SK-N-SH (cell line): ENCODE measurements at regions not wholly inside any gene's neighbourhood (a gene's known extent, or its start where the extent isn't known, plus 50 kb on each side); places are given as distances from the start of the nearest gene placed in this dataset.

ENCODE experiments used
- CTCF ChIA-PET: fragments of 300-600, 350-600 bp; formaldehyde crosslinking; extraction: SDS; loops from one replicate; lab custom pipeline; 2021; lab: Yijun Ruan, JAX
- POLR2A ChIA-PET: fragments of 350-600 bp; sonication (Branson Sonifier 250); formaldehyde crosslinking; extraction: SDS; loops from one replicate; lab custom pipeline; 2020; ENCODE audit warnings: antibody characterized with exemption, inconsistent platforms; lab: Yijun Ruan, JAX
- DNase-seq: peaks from one replicate; pipeline ENCODE4 v3.0.0; 2012
- H2AFZ ChIP-seq: fragments of 200-600 bp; sonication (generic); 2 replicates; pipeline ENCODE4 v1.8.1; 2016; ENCODE audit warnings: antibody characterized with exemption, mild to moderate bottlenecking, low read depth
- H3F3A ChIP-seq: fragments of 200-600 bp; sonication (generic); replicated peaks from 2 replicates; pipeline ENCODE3; 2016; ENCODE audit warnings: antibody characterized with exemption, mild to moderate bottlenecking; ENCODE audit not compliant: insufficient read depth
- H3K27ac ChIP-seq, 2 experiments: fragments of 200-500 bp in 1 of 2; fragments of 200-600 bp in 1 of 2; sonication (Bioruptor generic) in 1 of 2; sonication (generic), shearing (Covaris generic) in 1 of 2; 2 replicates each; pipeline versions ENCODE4 v1.5.1 to v1.6.1; 2014 to 2016; ENCODE audit warnings: low read depth in 2 of 2, inconsistent platforms in 1 of 2, low read length in 1 of 2, mild to moderate bottlenecking in 1 of 2, mixed read lengths in 1 of 2
- H3K27me3 ChIP-seq: fragments of 200-600 bp; sonication (generic), shearing (Covaris generic); 2 replicates; pipeline ENCODE4 v1.6.1; 2016; ENCODE audit warnings: mixed run types; ENCODE audit not compliant: insufficient read depth
- H3K36me3 ChIP-seq, 2 experiments: fragments of 200-500 bp in 1 of 2; fragments of 200-600 bp in 1 of 2; sonication (Bioruptor generic) in 1 of 2; sonication (generic) in 1 of 2; replicated peaks in 1 of 2; 2 replicates each; pipeline versions ENCODE3 to v1.5.1; 2014 to 2016; ENCODE audit warnings: low read length in 1 of 2, mild to moderate bottlenecking in 1 of 2; ENCODE audit not compliant: insufficient read depth in 2 of 2, control insufficient read depth in 1 of 2
- H3K4me1 ChIP-seq, 2 experiments: fragments of 200-500 bp in 1 of 2; fragments of 200-600 bp in 1 of 2; sonication (Bioruptor generic) in 1 of 2; sonication (generic), shearing (Covaris generic) in 1 of 2; 2 replicates each; pipeline versions ENCODE4 v1.5.1 to v1.6.1; 2014 to 2016; ENCODE audit warnings: low read depth in 1 of 2, low read length in 1 of 2, mixed run types in 1 of 2; ENCODE audit not compliant: insufficient read depth in 2 of 2, control insufficient read depth in 1 of 2
- H3K4me2 ChIP-seq: fragments of 200-600 bp; sonication (generic), shearing (Covaris generic); 2 replicates; pipeline ENCODE4 v1.6.1; 2017; ENCODE audit warnings: mixed run types
- H3K4me3 ChIP-seq, 2 experiments: fragments of 200-500 bp in 1 of 2; fragments of 200-600 bp in 1 of 2; sonication (Bioruptor generic) in 1 of 2; sonication (generic), shearing (Covaris generic) in 1 of 2; 2 replicates each; pipeline versions ENCODE4 v1.5.1 to v1.8.1; 2014 to 2016; ENCODE audit warnings: low read depth in 2 of 2, inconsistent platforms in 1 of 2, low read length in 1 of 2, mild to moderate bottlenecking in 1 of 2, mixed read lengths in 1 of 2, moderate library complexity in 1 of 2
- H3K79me2 ChIP-seq: fragments of 200-600 bp; sonication (generic); 2 replicates; pipeline ENCODE4 v1.8.1; 2017; ENCODE audit warnings: mild to moderate bottlenecking; ENCODE audit not compliant: insufficient read depth
- H3K9ac ChIP-seq: fragments of 200-600 bp; sonication (generic); 2 replicates; pipeline ENCODE4 v1.6.1; 2017; ENCODE audit warnings: mixed run types
- H3K9me2 ChIP-seq: fragments of 200-600 bp; sonication (generic); 2 replicates; pipeline ENCODE4 v1.6.1; 2017; ENCODE audit warnings: mixed run types
- H3K9me3 ChIP-seq: fragments of 200-600 bp; sonication (generic); 2 replicates; pipeline ENCODE4 v1.6.1; 2017; ENCODE audit warnings: mixed run types, mild to moderate bottlenecking, moderate library complexity
- H4K20me1 ChIP-seq: fragments of 200-600 bp; sonication (generic); 2 replicates; pipeline ENCODE4 v1.6.1; 2017; ENCODE audit warnings: mild to moderate bottlenecking, mixed run types; ENCODE audit not compliant: insufficient read depth
- CHD2 ChIP-seq: fragments of 150-350 bp; IDR thresholded peaks from 2 replicates; pipeline ENCODE4 v1.6.1; 2018; ENCODE audit warnings: low read length; ENCODE audit not compliant: partially characterized antibody
- EZH2phosphoT487 ChIP-seq: fragments of 200-600 bp; sonication (generic); IDR thresholded peaks from 2 replicates; pipeline ENCODE4 v1.6.1; 2017; ENCODE audit warnings: low read depth, mixed run types, mild to moderate bottlenecking, antibody characterized with exemption, moderate library complexity, borderline replicate concordance
- FOXM1 ChIP-seq: IDR thresholded peaks from 2 replicates; pipeline ENCODE4 v1.4.0; 2012; ENCODE audit warnings: low read depth, mild to moderate bottlenecking
- MEF2A ChIP-seq: IDR thresholded peaks from 2 replicates; pipeline ENCODE4 v1.4.0; 2012; ENCODE audit warnings: low read depth, borderline replicate concordance
- RCOR1 ChIP-seq: fragments of 150-350 bp; IDR thresholded peaks from 2 replicates; pipeline ENCODE4 v1.6.1; 2017; ENCODE audit warnings: antibody characterized with exemption, low read length
- TEAD4 ChIP-seq: IDR thresholded peaks from 2 replicates; pipeline ENCODE4 v1.4.0; 2012; ENCODE audit warnings: mild to moderate bottlenecking, borderline replicate concordance; ENCODE audit not compliant: insufficient read depth
- USF2 ChIP-seq: fragments of 150-350 bp; IDR thresholded peaks from 2 replicates; pipeline ENCODE4 v1.6.1; 2017; ENCODE audit warnings: antibody characterized with exemption, low read length, low read depth, borderline replicate concordance
- ZBTB33 ChIP-seq: IDR thresholded peaks from 2 replicates; pipeline ENCODE4 v1.4.0; 2012; ENCODE audit warnings: low read depth, borderline replicate concordance
- WGBS: methylation state at CpG from one replicate; pipeline ENCODE4 v1.1.6; 2017; ENCODE audit warnings: low lambda C conversion rate; 5-methylcytosine and 5-hydroxymethylcytosine counted together
- TF ChIP-seq, protein P1 (sequence below): IDR thresholded peaks from 2 replicates; pipeline ENCODE4 v1.4.0; 2012; ENCODE audit warnings: low read depth
- TF ChIP-seq, protein P2 (sequence below): IDR thresholded peaks from 2 replicates; pipeline ENCODE4 v1.6.1; 2012; ENCODE audit warnings: mild to moderate bottlenecking, low read depth, low read length, moderate library complexity

- no peaks in the 10 kb centered on the region for H4K20me1 ChIP-seq
- H3K4me2 ChIP-seq, result no peak overlapping the region
- no peaks in the 10 kb centered on the region; a peak in 1 of 4 replicates for H3K4me1 ChIP-seq
- no peaks in the 10 kb centered on the region for H3K36me3 ChIP-seq
- no peak overlapping the region for H3K27ac ChIP-seq
- H3F3A ChIP-seq, result peaks cover under 1% of the 10 kb centered on the region
- H3K9me3 ChIP-seq, result no peaks in the 10 kb centered on the region
- POLR2A ChIA-PET, result no interaction called here
- H3K9ac ChIP-seq, result no peak overlapping the region
- TF ChIP-seq, protein P1, sequence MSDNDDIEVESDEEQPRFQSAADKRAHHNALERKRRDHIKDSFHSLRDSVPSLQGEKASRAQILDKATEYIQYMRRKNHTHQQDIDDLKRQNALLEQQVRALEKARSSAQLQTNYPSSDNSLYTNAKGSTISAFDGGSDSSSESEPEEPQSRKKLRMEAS, result no peak
- TF ChIP-seq ZBTB33 (no peak), EZH2phosphoT487 (no peak), MEF2A (no peak), USF2 (no peak), CHD2 (no peak), RCOR1 (no peak), FOXM1 (no peak), TEAD4 (no peak)
- TF ChIP-seq, protein P2, sequence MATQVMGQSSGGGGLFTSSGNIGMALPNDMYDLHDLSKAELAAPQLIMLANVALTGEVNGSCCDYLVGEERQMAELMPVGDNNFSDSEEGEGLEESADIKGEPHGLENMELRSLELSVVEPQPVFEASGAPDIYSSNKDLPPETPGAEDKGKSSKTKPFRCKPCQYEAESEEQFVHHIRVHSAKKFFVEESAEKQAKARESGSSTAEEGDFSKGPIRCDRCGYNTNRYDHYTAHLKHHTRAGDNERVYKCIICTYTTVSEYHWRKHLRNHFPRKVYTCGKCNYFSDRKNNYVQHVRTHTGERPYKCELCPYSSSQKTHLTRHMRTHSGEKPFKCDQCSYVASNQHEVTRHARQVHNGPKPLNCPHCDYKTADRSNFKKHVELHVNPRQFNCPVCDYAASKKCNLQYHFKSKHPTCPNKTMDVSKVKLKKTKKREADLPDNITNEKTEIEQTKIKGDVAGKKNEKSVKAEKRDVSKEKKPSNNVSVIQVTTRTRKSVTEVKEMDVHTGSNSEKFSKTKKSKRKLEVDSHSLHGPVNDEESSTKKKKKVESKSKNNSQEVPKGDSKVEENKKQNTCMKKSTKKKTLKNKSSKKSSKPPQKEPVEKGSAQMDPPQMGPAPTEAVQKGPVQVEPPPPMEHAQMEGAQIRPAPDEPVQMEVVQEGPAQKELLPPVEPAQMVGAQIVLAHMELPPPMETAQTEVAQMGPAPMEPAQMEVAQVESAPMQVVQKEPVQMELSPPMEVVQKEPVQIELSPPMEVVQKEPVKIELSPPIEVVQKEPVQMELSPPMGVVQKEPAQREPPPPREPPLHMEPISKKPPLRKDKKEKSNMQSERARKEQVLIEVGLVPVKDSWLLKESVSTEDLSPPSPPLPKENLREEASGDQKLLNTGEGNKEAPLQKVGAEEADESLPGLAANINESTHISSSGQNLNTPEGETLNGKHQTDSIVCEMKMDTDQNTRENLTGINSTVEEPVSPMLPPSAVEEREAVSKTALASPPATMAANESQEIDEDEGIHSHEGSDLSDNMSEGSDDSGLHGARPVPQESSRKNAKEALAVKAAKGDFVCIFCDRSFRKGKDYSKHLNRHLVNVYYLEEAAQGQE, result no peak
- TF ChIP-seq, all 33 proteins: peak for 0
- Histone ChIP-seq H2AFZ (no peak overlapping the region), H3K27me3 (no peaks in the 10 kb centered on the region), H3K79me2 (no peaks in the 10 kb centered on the region), H3K9me2 (peaks cover 3% of the 10 kb centered on the region; the same call in 1 of the 2 replicates), H3K4me3 (no peak overlapping the region)
- CTCF ChIA-PET, result interaction anchor here (0.7 kb wide), 1 partner anchor 477 kb away, joined by 3 read pairs; no protein-coding TSS in a partner anchor
- WGBS, result 45% methylated on average over 3 of the region's 3 CpGs
- no peak for DNase-seq
Measured at GRCh38 chr4:189850239-189850856, 90.3 kb upstream of the FRG1 start.
